GM12873 (cell line): ENCODE measurements at regions not wholly inside any gene's neighbourhood (a gene's known extent, or its start where the extent isn't known, plus 50 kb on each side); places are given as distances from the start of the nearest gene placed in this dataset.

Experiments used
- TF ChIP-seq, protein P1 (sequence below): IDR thresholded peaks from 2 replicates; pipeline ENCODE4 v1.5.1; 2012; ENCODE audit warnings: low read depth, mild to moderate bottlenecking, moderate library complexity, low read length, control low read depth; ENCODE audit not compliant: insufficient read depth; ENCODE audit errors: missing control alignments

GRCh38 chr6:79305020-79305419 lies 70.5 kb upstream of the HMGN3 start:
- TF ChIP-seq, protein P1, sequence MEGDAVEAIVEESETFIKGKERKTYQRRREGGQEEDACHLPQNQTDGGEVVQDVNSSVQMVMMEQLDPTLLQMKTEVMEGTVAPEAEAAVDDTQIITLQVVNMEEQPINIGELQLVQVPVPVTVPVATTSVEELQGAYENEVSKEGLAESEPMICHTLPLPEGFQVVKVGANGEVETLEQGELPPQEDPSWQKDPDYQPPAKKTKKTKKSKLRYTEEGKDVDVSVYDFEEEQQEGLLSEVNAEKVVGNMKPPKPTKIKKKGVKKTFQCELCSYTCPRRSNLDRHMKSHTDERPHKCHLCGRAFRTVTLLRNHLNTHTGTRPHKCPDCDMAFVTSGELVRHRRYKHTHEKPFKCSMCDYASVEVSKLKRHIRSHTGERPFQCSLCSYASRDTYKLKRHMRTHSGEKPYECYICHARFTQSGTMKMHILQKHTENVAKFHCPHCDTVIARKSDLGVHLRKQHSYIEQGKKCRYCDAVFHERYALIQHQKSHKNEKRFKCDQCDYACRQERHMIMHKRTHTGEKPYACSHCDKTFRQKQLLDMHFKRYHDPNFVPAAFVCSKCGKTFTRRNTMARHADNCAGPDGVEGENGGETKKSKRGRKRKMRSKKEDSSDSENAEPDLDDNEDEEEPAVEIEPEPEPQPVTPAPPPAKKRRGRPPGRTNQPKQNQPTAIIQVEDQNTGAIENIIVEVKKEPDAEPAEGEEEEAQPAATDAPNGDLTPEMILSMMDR = no peak

- TF ChIP-seq, protein P1 = no peak
Measured at GRCh38 chr6:79302341-79302740, 67.9 kb upstream of the HMGN3 start.

- TF ChIP-seq, protein P1 = no peak
Measured at GRCh38 chr6:79301290-79301689, 66.8 kb upstream of the HMGN3 start.

GRCh38 chr6:79296211-79296610 lies 61.7 kb upstream of the HMGN3 start:
- TF ChIP-seq, protein P1 = no peak
